GM21717 (cell line): ENCODE measurements at regions not wholly inside any gene's neighbourhood (a gene's known extent, or its start where the extent isn't known, plus 50 kb on each side); places are given as distances from the start of the nearest gene placed in this dataset.

Experiments
- ATAC-seq: cut with Tn5 transposase; IDR thresholded peaks from one replicate; pipeline ENCODE4 v1.9.1; 2021; ENCODE audit warnings: mild to moderate bottlenecking, moderate library complexity; ENCODE audit not compliant: unreplicated experiment

GRCh38 chr6:43951756-43952675 lies 175.2 kb downstream of the MRPL14 start:
- no peak for ATAC-seq

- ATAC-seq, result no peak
These were observed 176.0 kb downstream of the MRPL14 start for GRCh38 chr6:43951063-43951755.

DNA sequence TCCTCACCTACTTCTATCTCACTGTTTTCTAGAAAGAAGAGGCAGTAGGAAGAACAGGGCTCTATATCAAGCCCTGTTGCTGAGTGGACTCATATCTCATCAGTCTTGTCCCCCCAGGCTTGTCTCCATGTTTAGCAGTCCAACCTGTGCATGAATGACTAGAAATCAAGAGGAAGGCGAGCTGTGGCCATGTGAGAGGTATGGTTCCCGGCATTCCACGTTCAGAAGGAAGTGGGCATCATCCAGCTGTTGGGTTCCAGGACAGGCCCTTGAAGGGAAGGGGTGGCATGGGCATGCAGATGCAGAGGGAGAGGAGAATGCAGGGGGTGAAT lies 176.6 kb downstream of the MRPL14 start:
- no peak for ATAC-seq

DNA sequence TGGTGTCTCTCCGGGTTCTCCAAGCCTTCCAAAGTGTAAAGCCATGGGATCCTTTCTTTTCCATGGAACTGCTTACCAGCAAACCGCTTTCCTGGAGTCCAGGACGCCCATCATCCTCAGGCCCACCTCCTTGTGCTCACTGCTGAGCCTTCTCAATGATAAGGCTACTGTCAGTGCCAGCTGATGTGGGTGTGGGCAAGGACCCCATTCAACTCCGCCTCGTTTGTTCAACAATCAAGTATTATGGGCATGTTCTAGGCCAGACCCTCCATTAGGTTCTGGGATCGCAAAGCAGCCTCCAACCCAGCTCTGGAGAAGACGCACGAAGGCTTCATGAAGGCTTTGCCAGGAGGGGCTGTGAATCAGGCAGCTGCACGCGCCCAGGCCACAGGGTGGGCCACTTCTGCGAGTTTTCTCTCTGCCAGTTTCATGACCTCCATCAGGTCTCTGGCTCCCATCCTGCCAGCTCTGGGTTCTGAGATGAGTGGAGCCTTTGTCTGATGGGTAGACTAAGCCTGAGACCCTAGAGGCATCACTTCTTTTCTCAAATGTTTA lies 177.1 kb downstream of the MRPL14 start:
- no peak for ATAC-seq

DNA sequence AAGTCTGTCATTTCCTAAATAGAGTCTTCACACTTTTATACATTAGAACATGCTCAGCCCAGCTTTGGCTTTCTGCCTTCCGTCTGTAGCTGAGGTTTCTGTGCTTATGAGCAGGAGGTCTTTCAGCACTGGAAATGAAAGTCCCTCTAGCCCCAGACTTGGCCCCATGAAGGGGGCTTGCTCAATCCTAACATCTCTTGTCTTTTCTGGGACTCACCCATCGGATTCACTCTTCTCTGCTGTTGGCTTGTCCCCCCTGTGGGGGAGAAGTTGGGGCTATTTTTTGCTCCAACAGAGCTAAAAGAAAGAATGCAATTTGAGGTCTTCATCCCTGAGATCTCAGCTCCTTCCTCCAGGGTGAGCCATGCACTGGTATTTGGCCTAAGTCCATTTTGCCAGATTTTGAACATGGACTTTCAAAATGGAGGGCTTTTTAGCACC lies 177.7 kb downstream of the MRPL14 start:
- ATAC-seq, result no peak

- ATAC-seq, result no peak
These were observed 178.4 kb downstream of the MRPL14 start for GRCh38 chr6:43948527-43949485.

- ATAC-seq, result no peak
These were observed 177.8 kb downstream of the VEGFA start for GRCh38 chr6:43947860-43948259.

GRCh38 chr6:43946641-43947363 lies 176.8 kb downstream of the VEGFA start:
- ATAC-seq, result no peak

DNA sequence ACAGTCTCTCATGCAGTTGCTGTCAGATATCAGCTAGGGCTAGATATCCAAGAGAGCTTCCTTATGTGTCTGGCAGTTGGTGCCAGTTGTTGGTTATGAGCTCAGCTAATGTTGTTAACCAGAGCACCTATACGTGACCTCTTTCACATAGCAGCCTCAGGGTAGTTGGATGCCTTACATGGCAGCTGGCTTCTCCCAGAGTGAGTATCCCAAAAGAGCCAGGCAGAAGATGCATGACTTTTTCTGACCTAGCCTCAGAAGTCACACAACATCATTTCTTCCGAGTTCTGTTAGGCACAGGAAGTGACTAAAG lies 175.7 kb downstream of the VEGFA start:
- ATAC-seq, result no peak

DNA sequence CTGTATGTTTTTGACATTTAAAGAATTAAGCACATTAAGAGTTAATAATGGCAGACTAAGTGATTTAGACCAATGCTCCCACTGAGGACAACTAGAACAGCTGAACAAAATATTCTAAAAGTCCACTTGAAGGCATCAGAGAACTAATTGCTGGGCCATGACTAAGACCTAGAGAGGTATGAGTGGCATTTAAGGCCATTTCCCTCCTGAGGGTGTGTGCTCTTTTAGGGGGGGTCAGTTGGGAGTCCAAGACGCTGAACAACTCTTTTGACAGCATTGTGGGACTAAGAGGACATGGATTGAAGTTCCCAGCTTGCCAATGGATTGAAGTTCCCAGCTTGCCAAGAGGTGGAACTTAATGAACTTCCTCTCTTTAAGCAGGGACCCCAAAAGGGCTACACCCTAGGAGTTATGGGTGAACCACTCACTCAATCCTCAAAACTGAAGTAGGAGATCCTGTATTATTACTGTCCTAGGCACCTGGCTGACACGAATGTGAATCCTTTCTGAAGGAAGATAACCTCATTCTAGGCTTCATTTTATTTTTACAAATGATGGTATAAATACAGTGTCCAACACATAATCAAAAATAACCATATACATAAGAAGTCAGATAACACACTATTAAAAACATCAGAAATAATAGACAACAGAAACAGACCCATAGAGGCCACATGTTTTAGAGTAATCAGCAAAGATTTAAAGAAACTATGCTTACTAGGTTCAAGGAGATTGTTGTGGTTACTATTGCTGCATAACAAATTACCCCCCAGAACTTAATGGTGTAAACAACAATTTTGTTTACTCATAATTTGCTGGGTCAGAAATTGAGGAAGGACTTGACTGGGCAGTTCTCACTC lies 175.1 kb downstream of the VEGFA start:
- no peak for ATAC-seq

DNA sequence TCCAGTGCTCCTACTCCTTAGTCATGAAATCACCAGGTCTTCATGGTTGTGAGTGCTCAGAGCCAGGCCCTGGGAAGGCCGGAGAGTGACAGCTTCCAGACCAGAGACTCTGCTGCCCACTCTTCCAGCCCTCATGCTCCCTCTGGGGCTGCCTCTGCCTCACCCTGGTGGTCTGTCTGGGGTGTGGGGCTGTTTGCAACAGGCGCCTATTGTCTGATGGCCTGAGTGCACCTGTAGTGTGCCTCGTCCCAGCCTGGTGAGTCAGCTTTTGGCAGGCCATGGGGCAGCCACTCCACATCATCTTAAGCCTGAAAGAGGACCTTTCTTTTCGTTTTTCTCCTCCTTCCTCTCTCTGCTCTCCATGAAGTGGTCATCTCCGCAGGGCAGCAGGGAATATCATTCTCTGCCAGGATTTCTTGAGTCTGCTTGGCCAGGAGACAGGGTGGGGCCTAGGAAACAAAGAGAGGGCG lies 173.8 kb downstream of the VEGFA start:
- no peak for ATAC-seq

GRCh38 chr6:43943099-43943766 lies 173.2 kb downstream of the VEGFA start:
- ATAC-seq, result no peak

DNA sequence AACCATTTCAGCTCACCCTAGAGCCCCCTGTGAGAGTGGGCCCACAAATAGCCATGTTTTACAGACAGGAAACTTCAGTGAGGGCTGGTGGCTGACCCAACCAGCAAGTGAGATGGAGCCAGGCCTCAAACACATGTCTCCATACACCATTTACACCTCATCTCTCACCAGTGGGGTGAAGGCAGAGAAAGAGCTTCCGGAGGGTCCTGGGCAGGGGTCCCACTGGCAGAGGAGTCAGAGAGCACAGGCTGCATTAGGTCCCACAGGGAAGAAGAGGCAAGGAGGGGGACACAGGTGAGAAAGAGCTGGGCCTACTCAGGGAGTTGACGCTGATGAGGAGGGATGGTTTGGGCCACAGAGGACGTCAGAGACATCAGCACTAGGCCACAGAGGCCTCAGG lies 172.6 kb downstream of the VEGFA start:
- ATAC-seq, result no peak

DNA sequence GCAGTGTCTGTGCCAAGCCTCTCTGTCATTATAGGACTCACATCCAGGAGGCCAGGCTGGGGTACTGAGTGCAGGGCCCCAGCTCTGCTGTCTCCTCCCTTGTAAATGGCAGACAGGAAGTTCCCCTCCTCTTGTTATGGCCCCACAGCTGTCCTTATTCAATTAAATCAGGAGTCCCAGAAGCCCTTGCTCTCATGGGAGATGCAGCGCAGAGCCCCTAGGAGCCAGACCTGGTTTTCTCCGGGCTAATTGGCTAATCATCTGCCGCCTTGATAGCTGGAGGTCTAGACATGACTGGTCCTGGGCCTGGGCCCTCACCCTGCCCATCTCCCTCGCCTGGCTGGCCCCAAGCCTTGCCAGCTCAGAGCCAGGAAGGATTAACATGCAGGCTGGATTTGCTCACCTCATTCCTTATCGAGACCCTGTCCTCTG lies 172.0 kb downstream of the VEGFA start:
- ATAC-seq, result no peak

GRCh38 chr6:43941174-43941573 lies 171.2 kb downstream of the VEGFA start:
- no peak for ATAC-seq

DNA sequence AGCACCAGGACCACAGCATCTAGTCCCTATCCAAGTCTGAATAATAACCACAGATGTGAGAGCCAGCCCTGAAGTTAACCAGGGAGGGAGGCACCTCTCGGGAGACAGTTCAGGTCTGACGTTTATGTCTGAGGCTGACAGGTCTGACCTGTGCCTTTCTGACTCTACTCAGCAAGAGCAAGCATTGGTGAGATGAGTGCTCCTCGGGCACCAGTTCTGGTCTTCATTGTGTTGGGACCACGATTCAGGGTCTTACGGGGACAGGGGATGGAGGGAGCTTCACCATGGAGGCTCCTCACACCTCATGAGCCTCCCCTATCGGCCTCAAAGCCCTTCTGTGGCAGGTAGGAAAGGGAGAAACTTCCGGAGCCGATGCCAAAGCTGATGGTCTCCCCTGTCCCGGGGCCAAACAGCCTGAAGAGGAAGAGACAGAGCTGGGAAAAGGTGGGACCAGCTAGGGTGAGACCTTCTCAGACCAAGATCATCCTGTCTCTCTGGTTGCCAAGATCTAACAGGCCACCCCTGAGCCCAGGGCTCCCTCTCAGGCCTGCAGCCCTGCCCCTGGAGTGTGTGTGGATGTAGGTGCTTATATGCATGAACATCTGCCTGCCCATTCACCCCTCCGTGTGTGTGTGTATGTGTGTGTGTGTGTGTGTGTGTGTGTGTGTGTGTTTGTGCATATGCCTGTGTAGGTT lies 170.5 kb downstream of the VEGFA start:
- no peak for ATAC-seq

DNA sequence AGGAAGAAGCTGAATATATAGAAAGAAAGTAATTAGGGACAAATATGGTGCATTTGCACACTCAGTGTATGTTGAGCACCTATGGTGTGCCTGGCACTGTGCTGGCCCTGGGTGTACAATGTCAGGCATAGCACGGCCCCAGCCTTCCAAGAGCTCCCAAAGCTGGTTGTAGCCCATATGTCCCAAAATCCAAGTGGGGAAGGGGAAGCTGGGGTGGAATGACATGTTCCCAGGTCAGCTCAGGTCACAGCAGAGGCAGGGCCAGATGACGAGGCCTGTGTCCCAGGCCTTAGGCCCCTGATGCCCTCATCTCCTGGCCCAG lies 170.0 kb downstream of the VEGFA start:
- ATAC-seq, result no peak
